GM23338 (cell line): ENCODE measurements at regions not wholly inside any gene's neighbourhood (a gene's known extent, or its start where the extent isn't known, plus 50 kb on each side); places are given as distances from the start of the nearest gene placed in this dataset.
A peak's percentile ranks its signal among the peaks of the same experiment; 100 is the strongest.

ENCODE experiments used
- ATAC-seq: fragments of 200-7000 bp; cut with Tn5 transposase; 3 replicates; pipeline ENCODE4 v1.9.1; 2020
- DNase-seq: peaks from one replicate; pipeline ENCODE4 v3.0.0-alpha.2; 2015; ENCODE audit warnings: low spot score
- H2AFZ ChIP-seq: fragments of 200-600 bp; sonication (generic); 2 replicates; pipeline ENCODE4 v1.8.0; 2016; ENCODE audit warnings: antibody characterized with exemption, mild to moderate bottlenecking, moderate library complexity
- H3F3A ChIP-seq: fragments of 200-600 bp; sonication (generic); replicated peaks from 2 replicates; pipeline ENCODE4 v1.8.0; 2017; ENCODE audit warnings: antibody characterized with exemption, mixed run types, low read depth
- H3K27ac ChIP-seq: fragments of 200-600 bp; sonication (generic); 2 replicates; pipeline ENCODE4 v1.6.1; 2016; ENCODE audit warnings: low read depth
- H3K27me3 ChIP-seq: fragments of 200-600 bp; sonication (generic); 2 replicates; pipeline ENCODE4 v1.8.0; 2016; ENCODE audit warnings: mild to moderate bottlenecking, mixed run types, moderate library complexity; ENCODE audit not compliant: insufficient read depth
- H3K36me3 ChIP-seq: fragments of 200-600 bp; sonication (generic); 2 replicates; pipeline ENCODE4 v1.8.0; 2016; ENCODE audit warnings: mild to moderate bottlenecking; ENCODE audit not compliant: insufficient read depth
- H3K4me1 ChIP-seq: fragments of 200-600 bp; sonication (generic); 2 replicates; pipeline ENCODE4 v1.8.0; 2016; ENCODE audit warnings: mild to moderate bottlenecking, moderate library complexity; ENCODE audit not compliant: insufficient read depth
- H3K4me2 ChIP-seq: fragments of 200-600 bp; sonication (generic); 2 replicates; pipeline ENCODE4 v1.7.1; 2017; ENCODE audit warnings: mixed run types
- H3K4me3 ChIP-seq: fragments of 200-600 bp; sonication (generic); 2 replicates; pipeline ENCODE4 v1.6.1; 2016; ENCODE audit warnings: mixed run types
- H3K79me2 ChIP-seq: fragments of 200-600 bp; sonication (generic); replicated peaks from 2 replicates; pipeline ENCODE4 v1.8.0; 2017; ENCODE audit warnings: mild to moderate bottlenecking; ENCODE audit not compliant: insufficient read depth
- H3K9me2 ChIP-seq: fragments of 200-600 bp; sonication (generic); 2 replicates; pipeline ENCODE4 v1.8.0; 2017; ENCODE audit not compliant: insufficient read depth
- H4K20me1 ChIP-seq: fragments of 200-600 bp; sonication (generic); replicated peaks from 2 replicates; pipeline ENCODE4 v1.8.0; 2017; ENCODE audit warnings: mild to moderate bottlenecking; ENCODE audit not compliant: insufficient read depth
- H3K27ac Mint-ChIP-seq: 2 replicates; pipeline ENCODE4 v1.8.0; 2020; ENCODE audit warnings: inconsistent platforms, mild to moderate bottlenecking, moderate library complexity, mixed read lengths
- H3K27me3 Mint-ChIP-seq: 3 replicates; pipeline ENCODE4 v1.8.0; 2022; ENCODE audit warnings: low read depth, mild to moderate bottlenecking, moderate library complexity, mixed read lengths, inconsistent platforms; ENCODE audit not compliant: insufficient read depth, poor library complexity
- H3K36me3 Mint-ChIP-seq: 3 replicates; pipeline ENCODE4 v1.8.0; 2021; ENCODE audit warnings: low read depth, mild to moderate bottlenecking, inconsistent platforms, moderate library complexity, mixed read lengths
- H3K4me1 Mint-ChIP-seq: 3 replicates; pipeline ENCODE4 v1.8.0; 2020; ENCODE audit warnings: mild to moderate bottlenecking, inconsistent platforms, mixed read lengths
- H3K4me3 Mint-ChIP-seq: 3 replicates; pipeline ENCODE4 v1.8.0; 2021; ENCODE audit warnings: moderate library complexity, mild to moderate bottlenecking, inconsistent platforms, mixed read lengths
- H3K9me3 Mint-ChIP-seq: 3 replicates; pipeline ENCODE4 v1.8.0; 2020; ENCODE audit warnings: moderate library complexity, mild to moderate bottlenecking, inconsistent platforms, mixed read lengths
- CTCF ChIP-seq, 2 experiments: fragments of 200-600 bp in 1 of 2; sonication (generic) in 1 of 2; conservative IDR thresholded peaks; 2 replicates each; pipeline versions ENCODE4 v1.5.1 to v1.6.1; 2016 to 2017; ENCODE audit warnings: antibody characterized with exemption in 2 of 2, low read depth in 2 of 2, mild to moderate bottlenecking in 2 of 2, moderate library complexity in 1 of 2
- EZH2 ChIP-seq: fragments of 200-600 bp; sonication (generic); IDR thresholded peaks from one replicate; pipeline ENCODE4 v1.8.0; 2017; ENCODE audit warnings: antibody characterized with exemption, mild to moderate bottlenecking, low read depth; ENCODE audit not compliant: unreplicated experiment
- JUNB ChIP-seq: IDR thresholded peaks from one replicate; pipeline ENCODE4 v1.6.1; 2016; ENCODE audit warnings: antibody characterized with exemption; ENCODE audit not compliant: unreplicated experiment
- NANOG ChIP-seq: IDR thresholded peaks from 2 replicates; pipeline ENCODE4 v1.6.1; 2016; ENCODE audit warnings: antibody characterized with exemption, borderline replicate concordance
- POLR2AphosphoS5 ChIP-seq: IDR thresholded peaks from 2 replicates; pipeline ENCODE4 v1.6.1; 2016; ENCODE audit warnings: antibody characterized with exemption, low read depth
- STAT1 ChIP-seq: IDR thresholded peaks from one replicate; pipeline ENCODE4 v1.6.1; 2016; ENCODE audit warnings: antibody characterized with exemption; ENCODE audit not compliant: unreplicated experiment
- ZNF114 ChIP-seq: fragments of 250-450 bp; sonication (Bioruptor Pico); IDR thresholded peaks from 2 replicates; pipeline ENCODE4 v1.5.0; 2020; ENCODE audit warnings: mild to moderate bottlenecking, moderate library complexity
- ZNF331 ChIP-seq: fragments of 250-450 bp; sonication (Bioruptor Pico); IDR thresholded peaks from 2 replicates; pipeline ENCODE4 v1.5.0; 2020; ENCODE audit warnings: low read depth, mild to moderate bottlenecking, moderate library complexity
- ZNF462 ChIP-seq: fragments of 250-450 bp; sonication (Bioruptor Pico); IDR thresholded peaks from 2 replicates; pipeline ENCODE4 v1.5.0; 2020; ENCODE audit warnings: mild to moderate bottlenecking, moderate library complexity

GRCh38 chr2:84194181-84194580 is 264.9 kb downstream of the SUCLG1 start (continued):
- TF ChIP-seq ZNF462 (CRISPR knock-in tag): no peak
- no peak for TF ChIP-seq CTCF (conservative IDR thresholded peaks at IDR 0.05; ENCODE audit: low read depth in 2 of 2)

- no peaks in the 10 kb centered on the region for H3K79me2 ChIP-seq
- no peak overlapping the region for H3K4me3 ChIP-seq
- H3K4me1 Mint-ChIP-seq: no peaks in the 10 kb centered on the region; the same call in 2 of the 3 replicates
- no peak overlapping the region for H3K27ac Mint-ChIP-seq
- H2AFZ ChIP-seq: peak overlapping the region; percentile 52; the same call in 1 of the 2 replicates
- DNase-seq (no peak), ATAC-seq (no peak)
- H3K27me3 Mint-ChIP-seq: peaks cover 2% of the 10 kb centered on the region
- no peaks in the 10 kb centered on the region for H3K36me3 Mint-ChIP-seq
- no peak overlapping the region for H3K27ac ChIP-seq
- no peak overlapping the region for H3K4me3 Mint-ChIP-seq
- no peaks in the 10 kb centered on the region for H3F3A ChIP-seq
- H3K4me1 ChIP-seq: no peaks in the 10 kb centered on the region
- H3K4me2 ChIP-seq: no peak overlapping the region
- no peaks in the 10 kb centered on the region for H3K9me3 Mint-ChIP-seq
- H3K36me3 ChIP-seq: no peaks in the 10 kb centered on the region
- no peaks in the 10 kb centered on the region for H3K9me2 ChIP-seq
- no peaks in the 10 kb centered on the region for H4K20me1 ChIP-seq
- H3K27me3 ChIP-seq: no peaks in the 10 kb centered on the region
- TF ChIP-seq NANOG (no peak), ZNF114 (CRISPR knock-in tag) (no peak), JUNB (no peak), EZH2 (no peak), ZNF462 (CRISPR knock-in tag) (no peak), ZNF331 (CRISPR knock-in tag) (no peak), STAT1 (no peak), POLR2AphosphoS5 (no peak)
Observed at GRCh38 chr2:84187258-84187657, 271.8 kb downstream of the SUCLG1 start.
